ENCODE measurements at regions not wholly inside any gene's neighbourhood (a gene's known extent, or its start where the extent isn't known, plus 50 kb on each side); places are given as distances from the start of the nearest gene placed in this dataset.

GRCh38 chr10:3295582-3296151 is 123.1 kb upstream of the PITRM1 start:
- no peak for DNase-seq (ENCODE audit: low spot score)

- no peak for DNase-seq (ENCODE audit: low spot score)
Measured at GRCh38 chr10:3294919-3295581, 122.5 kb upstream of the PITRM1 start.

GRCh38 chr10:3293581-3294431 is 121.2 kb upstream of the PITRM1 start:
- no peak for DNase-seq (ENCODE audit: low spot score)

- DNase-seq (ENCODE audit: low spot score): no peak
Measured at GRCh38 chr10:3292636-3293035, 120.1 kb upstream of the PITRM1 start.

- DNase-seq (ENCODE audit: low spot score): no peak
Measured at GRCh38 chr10:3290550-3290949, 118.0 kb upstream of the PITRM1 start.

GRCh38 chr10:3287572-3288445 is 115.2 kb upstream of the PITRM1 start:
- no peak for DNase-seq (ENCODE audit: low spot score)

GRCh38 chr10:3282674-3283017 is 110.1 kb upstream of the PITRM1 start:
- DNase-seq (ENCODE audit: low spot score): no peak

GRCh38 chr10:3281941-3282673 is 109.5 kb upstream of the PITRM1 start:
- no peak for DNase-seq (ENCODE audit: low spot score)

GRCh38 chr10:3278771-3279170 is 106.2 kb upstream of the PITRM1 start:
- DNase-seq (ENCODE audit: low spot score): no peak

GRCh38 chr10:3277566-3277965 is 105.0 kb upstream of the PITRM1 start:
- DNase-seq (ENCODE audit: low spot score): no peak

- DNase-seq (ENCODE audit: low spot score): no peak
Measured at GRCh38 chr10:3274414-3274813, 101.8 kb upstream of the PITRM1 start.

- no peak for DNase-seq (ENCODE audit: low spot score)
Measured at GRCh38 chr10:3273966-3274365, 101.4 kb upstream of the PITRM1 start.

- no peak for DNase-seq (ENCODE audit: low spot score)
Measured at GRCh38 chr10:3272300-3272699, 99.7 kb upstream of the PITRM1 start.

GRCh38 chr10:3271354-3272115 is 99.0 kb upstream of the PITRM1 start:
- no peak for DNase-seq (ENCODE audit: low spot score)

GRCh38 chr10:3270577-3271316 is 98.2 kb upstream of the PITRM1 start:
- no peak for DNase-seq (ENCODE audit: low spot score)

- no peak for DNase-seq (ENCODE audit: low spot score)
Measured at GRCh38 chr10:3268025-3268424, 95.4 kb upstream of the PITRM1 start.

- no peak for DNase-seq (ENCODE audit: low spot score)
Measured at GRCh38 chr10:3265088-3265487, 92.5 kb upstream of the PITRM1 start.

- no peak for DNase-seq (ENCODE audit: low spot score)
Measured at GRCh38 chr10:3264161-3264761, 91.7 kb upstream of the PITRM1 start.

- DNase-seq (ENCODE audit: low spot score): no peak
Measured at GRCh38 chr10:3263747-3264146, 91.2 kb upstream of the PITRM1 start.

- DNase-seq (ENCODE audit: low spot score): no peak
Measured at GRCh38 chr10:3263082-3263481, 90.5 kb upstream of the PITRM1 start.

Measured in pons (tissue), 1 donor.